Breast epithelium (tissue), 4 donors: ENCODE measurements at regions not wholly inside any gene's neighbourhood (a gene's known extent, or its start where the extent isn't known, plus 50 kb on each side); places are given as distances from the start of the nearest gene placed in this dataset.

Experiments used
- DNase-seq, 2 donors: peaks; one replicate each; pipeline ENCODE4 v3.0.0-alpha.2; 2019; ENCODE audit warnings: low spot score in 2 of 2
- H3K27ac ChIP-seq, 2 donors: fragments of 200-600 bp; sonication (generic) in 1 of 2; one replicate each; pipeline ENCODE4 v1.5.1; 2016 to 2019; ENCODE audit warnings: mild to moderate bottlenecking in 1 of 2
- H3K27me3 ChIP-seq, 2 donors: fragments of 200-600 bp; sonication (generic) in 1 of 2; one replicate each; pipeline versions ENCODE4 v1.5.1 to v1.6.0; 2017 to 2019; ENCODE audit warnings: control low read depth in 1 of 2, mild to moderate bottlenecking in 1 of 2
- H3K36me3 ChIP-seq: fragments of 200-600 bp; one replicate; pipeline ENCODE4 v1.5.1; 2019
- H3K4me1 ChIP-seq, 2 donors: fragments of 200-600 bp; sonication (generic); one replicate each; pipeline ENCODE4 v1.5.1; 2016 to 2019; ENCODE audit warnings: control low read depth in 1 of 2
- H3K4me3 ChIP-seq, 3 donors: fragments of 200-600 bp; sonication (generic); 1 replicate in 2 of 3; 2 replicates in 1 of 3; pipeline ENCODE4 v1.5.1; 2016 to 2019; ENCODE audit warnings: mild to moderate bottlenecking in 3 of 3, moderate library complexity in 2 of 3
- H3K9me3 ChIP-seq, 2 donors: fragments of 200-600 bp; sonication (generic) in 1 of 2; one replicate each; pipeline ENCODE4 v1.5.1; 2016 to 2019; ENCODE audit warnings: control low read depth in 1 of 2
- POLR2A ChIP-seq: fragments of 450-650 bp; IDR thresholded peaks from one replicate; pipeline ENCODE4 v1.6.1; 2016; ENCODE audit warnings: antibody characterized with exemption, mild to moderate bottlenecking, moderate library complexity
- POLR2AphosphoS5 ChIP-seq, 3 donors: sonication (generic); formaldehyde crosslinking; IDR thresholded peaks; one replicate each; pipeline ENCODE4 v1.6.1; 2017; ENCODE audit warnings: antibody characterized with exemption in 3 of 3
- intact Hi-C: fragments of 100-400 bp; cut with DNase I; formaldehyde crosslinking; loops from one replicate; pipeline ENCODE4 v1.15.1; 2023; ENCODE audit warnings: low total_unique reads
- TF ChIP-seq, protein P1 (sequence below), 3 donors: fragments of 450-650 bp; IDR thresholded peaks; one replicate each; pipeline ENCODE4 v1.5.1; 2016 to 2017; ENCODE audit warnings: antibody characterized with exemption in 3 of 3, mild to moderate bottlenecking in 3 of 3, moderate library complexity in 3 of 3

DNA sequence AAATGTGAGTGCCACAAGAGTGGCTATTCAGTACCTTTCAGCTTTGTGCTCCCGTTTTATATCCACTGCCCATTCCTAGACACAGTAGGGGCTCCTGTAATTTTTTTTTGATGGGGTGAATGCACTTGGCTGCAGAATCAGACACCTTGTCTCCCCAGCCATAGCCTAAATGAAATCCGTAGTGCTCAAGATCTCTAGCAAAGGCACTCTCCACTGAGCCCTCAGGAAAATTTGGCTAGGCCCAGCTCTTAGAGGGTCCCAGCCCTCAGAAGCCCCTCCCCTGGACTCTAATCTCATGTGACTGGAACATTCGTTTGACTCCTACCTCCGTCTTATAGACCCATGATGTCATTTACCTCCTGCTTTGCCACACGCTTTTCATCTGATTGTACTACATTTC lies 323.9 kb downstream of the SMAD2 start:
- Histone ChIP-seq H3K9me3 (peaks cover 0 to 8% of the 10 kb centered on the region in 2 donors), H3K36me3 (no peaks in the 10 kb centered on the region), H3K27me3 (no peaks in the 10 kb centered on the region), H3K4me3 (no peak overlapping the region), H3K27ac (no peak overlapping the region), H3K4me1 (no peaks in the 10 kb centered on the region)
- TF ChIP-seq, protein P1, sequence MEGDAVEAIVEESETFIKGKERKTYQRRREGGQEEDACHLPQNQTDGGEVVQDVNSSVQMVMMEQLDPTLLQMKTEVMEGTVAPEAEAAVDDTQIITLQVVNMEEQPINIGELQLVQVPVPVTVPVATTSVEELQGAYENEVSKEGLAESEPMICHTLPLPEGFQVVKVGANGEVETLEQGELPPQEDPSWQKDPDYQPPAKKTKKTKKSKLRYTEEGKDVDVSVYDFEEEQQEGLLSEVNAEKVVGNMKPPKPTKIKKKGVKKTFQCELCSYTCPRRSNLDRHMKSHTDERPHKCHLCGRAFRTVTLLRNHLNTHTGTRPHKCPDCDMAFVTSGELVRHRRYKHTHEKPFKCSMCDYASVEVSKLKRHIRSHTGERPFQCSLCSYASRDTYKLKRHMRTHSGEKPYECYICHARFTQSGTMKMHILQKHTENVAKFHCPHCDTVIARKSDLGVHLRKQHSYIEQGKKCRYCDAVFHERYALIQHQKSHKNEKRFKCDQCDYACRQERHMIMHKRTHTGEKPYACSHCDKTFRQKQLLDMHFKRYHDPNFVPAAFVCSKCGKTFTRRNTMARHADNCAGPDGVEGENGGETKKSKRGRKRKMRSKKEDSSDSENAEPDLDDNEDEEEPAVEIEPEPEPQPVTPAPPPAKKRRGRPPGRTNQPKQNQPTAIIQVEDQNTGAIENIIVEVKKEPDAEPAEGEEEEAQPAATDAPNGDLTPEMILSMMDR (IDR thresholded peaks at IDR 0.05) = no peak
- no peak for TF ChIP-seq POLR2A
- TF ChIP-seq POLR2AphosphoS5 (IDR thresholded peaks at IDR 0.05) = no peak
- DNase-seq = no peak
- intact Hi-C loops = no loop called here

DNA sequence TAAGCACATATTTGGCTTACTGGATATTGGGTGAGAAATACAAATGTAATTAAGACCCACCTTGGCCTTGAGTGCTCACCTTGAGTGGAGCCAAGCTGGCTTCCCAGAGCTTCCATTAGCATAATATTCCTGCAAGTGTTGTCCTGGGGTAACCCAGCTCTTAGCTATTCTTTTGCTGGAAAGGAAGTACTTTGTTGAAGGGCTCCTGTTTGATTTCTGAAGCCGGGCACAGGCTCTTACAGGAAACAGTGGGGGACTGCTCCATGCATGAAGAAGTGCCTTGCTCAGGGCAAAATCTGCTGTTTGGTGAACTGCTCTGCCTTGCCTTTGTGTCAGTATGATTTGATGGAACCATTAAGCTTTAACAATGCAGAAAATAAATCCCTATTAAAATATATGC lies 325.4 kb downstream of the SMAD2 start:
- Histone ChIP-seq H3K4me1 (no peaks in the 10 kb centered on the region), H3K36me3 (no peaks in the 10 kb centered on the region), H3K27me3 (no peaks in the 10 kb centered on the region), H3K9me3 (no peaks in the 10 kb centered on the region), H3K27ac (no peak overlapping the region), H3K4me3 (no peak overlapping the region)
- no peak for DNase-seq
- intact Hi-C loops = no loop called here
- TF ChIP-seq, protein P1 (IDR thresholded peaks at IDR 0.05) = no peak
- TF ChIP-seq POLR2AphosphoS5 (IDR thresholded peaks at IDR 0.05) = no peak
- TF ChIP-seq POLR2A = no peak

DNA sequence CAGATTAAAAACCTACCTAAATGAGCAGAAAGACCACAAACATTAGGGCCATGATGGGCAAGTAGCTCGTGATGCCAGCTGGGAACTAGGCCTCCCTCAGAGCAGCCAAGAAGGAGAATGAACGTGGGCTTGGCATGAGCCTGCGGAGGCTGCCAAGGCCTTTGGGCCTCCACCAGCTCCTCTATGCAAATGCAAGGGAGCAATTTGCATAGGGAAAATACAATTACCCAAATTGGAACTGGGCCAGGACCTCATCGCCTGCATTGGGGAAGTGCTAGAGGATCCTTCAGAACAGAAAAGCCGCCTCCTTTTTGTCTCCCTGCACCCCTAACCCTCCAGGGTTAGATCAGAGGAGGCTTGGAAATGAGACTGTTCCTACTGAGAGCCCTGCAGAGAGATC lies 326.4 kb downstream of the SMAD2 start:
- Histone ChIP-seq H3K27me3 (no peaks in the 10 kb centered on the region), H3K4me3 (no peak overlapping the region), H3K27ac (no peak overlapping the region), H3K4me1 (no peaks in the 10 kb centered on the region), H3K9me3 (no peaks in the 10 kb centered on the region), H3K36me3 (no peaks in the 10 kb centered on the region)
- intact Hi-C loops = no loop called here
- no peak for TF ChIP-seq POLR2AphosphoS5 (IDR thresholded peaks at IDR 0.05)
- TF ChIP-seq, protein P1 (IDR thresholded peaks at IDR 0.05) = no peak
- no peak for TF ChIP-seq POLR2A
- no peak for DNase-seq

DNA sequence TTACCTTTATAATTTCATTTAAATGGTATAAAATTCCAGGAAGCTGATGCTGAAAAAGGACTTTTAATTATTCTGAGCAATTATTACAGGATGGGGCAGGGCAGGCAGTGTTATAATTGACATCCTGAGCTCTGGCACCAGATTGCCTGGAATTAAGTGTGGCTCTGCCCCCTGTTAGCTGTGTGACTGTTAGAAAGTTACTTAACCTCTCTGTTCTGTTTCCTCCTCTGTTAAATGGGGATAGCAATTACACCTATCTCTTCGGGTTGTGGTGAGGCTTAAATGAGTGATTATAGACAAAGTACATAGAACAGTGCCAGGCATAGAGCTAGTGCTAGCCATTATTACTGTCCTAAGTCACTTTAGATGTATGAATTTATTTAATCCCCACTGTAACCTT lies 327.3 kb downstream of the SMAD2 start:
- intact Hi-C loops = no loop called here
- H3K9me3 ChIP-seq = no peaks in the 10 kb centered on the region
- DNase-seq = no peak

DNA sequence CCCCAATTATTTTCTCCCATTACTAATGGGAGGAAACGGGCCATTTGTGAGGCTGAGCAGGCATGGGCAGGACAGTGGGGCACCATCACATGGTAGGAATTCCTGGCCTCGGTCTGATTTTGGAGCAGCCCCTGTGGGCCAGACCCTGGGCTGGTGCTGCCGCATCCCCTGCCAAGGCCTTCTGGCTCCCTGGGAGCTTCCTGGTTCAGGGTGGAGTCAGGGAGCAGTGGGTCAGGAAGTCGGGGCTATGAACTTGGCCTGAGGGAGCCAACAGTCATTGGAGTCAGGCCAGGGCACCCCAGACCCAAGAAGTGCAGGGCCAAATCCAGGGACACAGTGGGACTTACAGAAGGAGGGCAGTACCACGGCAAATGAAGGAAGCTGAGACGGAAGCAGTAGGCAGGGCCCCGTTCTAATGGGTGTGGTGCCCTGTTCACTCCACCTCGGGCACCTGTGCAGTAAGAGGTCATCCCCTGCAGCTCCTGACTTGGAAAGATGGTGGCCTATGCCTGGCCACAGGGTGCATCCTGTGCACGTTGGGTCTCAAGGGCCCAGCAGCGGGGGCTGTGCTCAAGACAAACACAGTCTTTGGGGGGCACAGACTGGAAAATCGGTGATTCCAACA lies 328.1 kb downstream of the SMAD2 start:
- H3K27me3 ChIP-seq = no peaks in the 10 kb centered on the region
- H3K4me1 ChIP-seq = no peaks in the 10 kb centered on the region
- no peaks in the 10 kb centered on the region for H3K36me3 ChIP-seq
- H3K4me3 ChIP-seq = no peak overlapping the region
- TF ChIP-seq, protein P1 (IDR thresholded peaks at IDR 0.05) = no peak
- no peak for TF ChIP-seq POLR2A
- no peak for TF ChIP-seq POLR2AphosphoS5 (IDR thresholded peaks at IDR 0.05)
- intact Hi-C loops = no loop called here
- H3K27ac ChIP-seq = no peak overlapping the region
- H3K9me3 ChIP-seq = no peaks in the 10 kb centered on the region
- DNase-seq = no peak

More for the DNA sequence above, 327.3 kb downstream of the SMAD2 start:
- H3K36me3 ChIP-seq = no peaks in the 10 kb centered on the region
- H3K27me3 ChIP-seq = no peaks in the 10 kb centered on the region
- TF ChIP-seq POLR2A = no peak
- TF ChIP-seq POLR2AphosphoS5 (IDR thresholded peaks at IDR 0.05) = no peak
- TF ChIP-seq, protein P1 (IDR thresholded peaks at IDR 0.05) = no peak
- no peak overlapping the region for H3K27ac ChIP-seq
- H3K4me1 ChIP-seq = no peaks in the 10 kb centered on the region
- H3K4me3 ChIP-seq = no peak overlapping the region
